Effector memory CD8-positive, alpha-beta T cell (primary cell): ENCODE measurements at regions not wholly inside any gene's neighbourhood (a gene's known extent, or its start where the extent isn't known, plus 50 kb on each side); places are given as distances from the start of the nearest gene placed in this dataset.

Experiments
- ATAC-seq: fragments of 150-1000 bp; cut with Tn5 transposase; replicated peaks from 2 replicates; pipeline ENCODE4 v1.10.0; 2021; ENCODE audit warnings: mild to moderate bottlenecking, moderate library complexity
- DNase-seq, 3 experiments: peaks; one replicate each; pipeline ENCODE4 v3.0.0; 2021
- H3K27ac Mint-ChIP-seq, 2 donors: one replicate each; pipeline ENCODE4 v1.8.0; 2022; ENCODE audit warnings: mild to moderate bottlenecking in 2 of 2, mixed read lengths in 2 of 2, moderate library complexity in 2 of 2
- H3K27me3 Mint-ChIP-seq, 2 donors: one replicate each; pipeline ENCODE4 v1.8.0; 2022; ENCODE audit warnings: mixed read lengths in 2 of 2
- H3K36me3 Mint-ChIP-seq: one replicate; pipeline ENCODE4 v1.8.0; 2022; ENCODE audit warnings: mild to moderate bottlenecking, moderate library complexity, mixed read lengths; ENCODE audit not compliant: insufficient read depth
- H3K4me1 Mint-ChIP-seq, 2 donors: one replicate each; pipeline ENCODE4 v1.8.0; 2022; ENCODE audit warnings: low read depth in 2 of 2, mixed read lengths in 2 of 2
- H3K4me3 Mint-ChIP-seq, 2 donors: one replicate each; pipeline ENCODE4 v1.8.0; 2022; ENCODE audit warnings: mild to moderate bottlenecking in 2 of 2, mixed read lengths in 2 of 2, moderate library complexity in 2 of 2
- H3K9me3 Mint-ChIP-seq, 2 donors: one replicate each; pipeline ENCODE4 v1.8.0; 2022; ENCODE audit warnings: mixed read lengths in 2 of 2

DNA sequence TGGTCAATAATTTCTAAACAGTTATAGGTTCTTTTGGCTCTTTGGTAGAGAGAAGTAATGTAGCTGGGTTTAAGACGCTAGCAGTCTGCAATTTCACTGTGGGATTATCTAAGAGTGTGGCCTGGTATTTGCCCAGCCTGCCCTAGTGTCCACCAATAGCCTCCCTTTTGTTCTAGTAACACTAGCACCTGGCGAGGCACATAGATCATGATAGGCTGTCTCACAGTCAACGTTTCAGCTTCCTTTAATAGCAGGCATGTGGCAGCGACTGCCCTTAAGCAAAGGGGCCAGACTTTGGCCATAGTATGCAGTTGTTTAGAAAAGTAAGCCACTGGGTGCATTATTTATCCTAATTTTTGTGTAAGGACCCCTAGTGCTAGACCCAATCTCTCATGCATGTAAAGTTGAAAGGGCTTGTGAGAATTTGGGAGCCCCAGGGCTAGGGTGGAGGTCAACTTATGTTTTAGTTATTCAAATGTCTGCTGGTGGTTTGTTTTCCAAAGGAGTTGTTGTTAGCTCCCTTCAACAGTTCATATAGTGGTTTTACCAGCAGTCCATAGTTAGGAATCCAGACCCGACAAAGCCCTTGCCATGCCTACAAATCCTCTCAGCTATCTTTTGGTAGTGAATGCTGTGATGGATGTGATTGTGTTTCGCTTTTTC lies 274.3 kb downstream of the HTR1A start:
- no peak for ATAC-seq
- H3K9me3 Mint-ChIP-seq, result no peaks in the 10 kb centered on the region
- no peak overlapping the region for H3K4me3 Mint-ChIP-seq
- H3K4me1 Mint-ChIP-seq, result no peaks in the 10 kb centered on the region
- no peaks in the 10 kb centered on the region for H3K27me3 Mint-ChIP-seq
- H3K27ac Mint-ChIP-seq, result no peak overlapping the region
- no peak for DNase-seq
- no peaks in the 10 kb centered on the region for H3K36me3 Mint-ChIP-seq

DNA sequence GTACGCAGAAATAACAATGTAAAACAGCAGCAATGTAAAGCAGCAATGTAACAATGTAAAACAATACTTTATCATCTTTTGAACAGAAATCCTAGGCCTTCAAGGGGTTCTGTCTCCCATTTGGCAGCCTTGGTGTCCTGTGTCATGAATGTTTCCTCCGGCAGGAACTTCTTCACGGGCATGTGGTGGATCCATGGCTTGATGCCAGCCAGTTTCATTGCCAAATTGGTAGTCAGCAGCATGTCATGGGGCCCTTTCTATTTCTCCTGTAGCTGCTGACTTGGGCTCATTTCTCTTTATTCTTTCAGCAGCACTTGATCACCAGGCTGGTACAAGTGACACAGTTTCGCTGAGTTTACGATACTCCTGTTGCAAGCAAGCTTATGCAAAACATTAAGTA lies 275.3 kb downstream of the HTR1A start:
- H3K36me3 Mint-ChIP-seq, result no peaks in the 10 kb centered on the region
- no peak for ATAC-seq
- H3K4me3 Mint-ChIP-seq, result no peak overlapping the region
- no peaks in the 10 kb centered on the region for H3K9me3 Mint-ChIP-seq
- no peaks in the 10 kb centered on the region for H3K4me1 Mint-ChIP-seq
- H3K27ac Mint-ChIP-seq, result no peak overlapping the region
- no peak for DNase-seq
- no peaks in the 10 kb centered on the region for H3K27me3 Mint-ChIP-seq

DNA sequence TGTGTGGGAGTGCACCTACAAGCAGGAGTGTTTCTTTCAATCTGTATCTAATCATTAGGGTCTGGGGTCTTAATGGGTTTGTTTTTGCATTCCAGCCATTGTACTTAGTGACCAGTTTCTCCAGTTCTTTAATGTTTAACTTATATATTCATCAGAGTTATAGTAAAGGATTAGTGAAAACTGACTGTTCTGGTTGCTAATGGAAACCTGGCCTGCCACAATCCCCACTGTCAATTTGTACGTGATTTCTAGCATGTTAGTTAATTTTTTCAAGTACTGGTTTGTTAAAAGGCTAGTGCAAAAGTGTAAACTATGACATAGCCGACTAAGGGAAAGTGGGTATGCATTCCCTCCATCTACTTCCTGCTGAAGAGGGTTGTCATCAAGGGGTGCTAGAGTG lies 276.1 kb downstream of the HTR1A start:
- Mint-ChIP-seq H3K27me3 (no peaks in the 10 kb centered on the region), H3K4me1 (no peaks in the 10 kb centered on the region), H3K4me3 (no peak overlapping the region), H3K27ac (no peak overlapping the region), H3K36me3 (no peaks in the 10 kb centered on the region), H3K9me3 (no peaks in the 10 kb centered on the region)
- DNase-seq (no peak), ATAC-seq (no peak)

DNA sequence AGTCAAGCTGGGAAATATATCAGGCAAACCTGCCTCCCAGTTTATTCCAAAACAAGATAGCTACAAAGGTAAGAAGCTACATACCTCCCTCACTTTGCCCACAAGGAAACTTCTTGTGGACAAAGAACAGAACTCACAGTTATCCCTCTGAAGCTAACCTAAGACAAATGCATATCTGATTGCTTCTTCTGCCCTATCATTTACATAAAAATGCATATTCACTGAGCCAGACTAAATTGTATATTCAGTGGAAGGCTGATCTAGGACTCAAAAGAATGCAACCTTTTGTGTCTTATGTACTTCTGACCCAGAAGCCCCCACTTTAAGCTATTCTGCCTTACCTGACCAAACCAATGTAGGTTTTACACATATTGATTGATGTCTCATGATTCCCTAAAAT lies 276.8 kb downstream of the HTR1A start:
- Mint-ChIP-seq H3K4me1 (no peaks in the 10 kb centered on the region), H3K9me3 (no peaks in the 10 kb centered on the region), H3K36me3 (no peaks in the 10 kb centered on the region), H3K27ac (no peak overlapping the region), H3K27me3 (no peaks in the 10 kb centered on the region), H3K4me3 (no peak overlapping the region)
- ATAC-seq (no peak), DNase-seq (no peak)

DNA sequence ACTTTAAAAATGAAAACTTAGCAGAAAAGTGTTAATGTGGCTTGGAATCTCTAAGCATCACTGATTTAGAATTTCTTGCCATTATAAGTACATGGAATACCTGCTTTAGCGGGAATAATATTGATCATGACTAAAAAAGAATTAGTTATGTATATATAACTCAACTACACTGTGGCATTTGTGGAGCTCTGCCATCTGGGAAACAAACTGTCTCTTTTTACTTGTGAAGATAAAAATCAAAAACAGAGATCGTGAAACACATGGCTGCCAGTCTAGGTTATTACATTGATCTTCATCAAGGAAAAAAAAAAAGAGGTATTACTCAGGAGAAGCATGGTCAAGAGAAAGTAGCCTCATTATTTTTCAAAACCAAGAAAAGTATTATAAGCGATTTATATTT lies 287.4 kb downstream of the HTR1A start:
- Mint-ChIP-seq H3K4me3 (no peak overlapping the region), H3K27me3 (no peaks in the 10 kb centered on the region), H3K9me3 (peaks cover 8 to 28% of the 10 kb centered on the region in 2 donors), H3K36me3 (no peaks in the 10 kb centered on the region), H3K4me1 (no peaks in the 10 kb centered on the region), H3K27ac (no peak overlapping the region)
- no peak for ATAC-seq
- no peak for DNase-seq

DNA sequence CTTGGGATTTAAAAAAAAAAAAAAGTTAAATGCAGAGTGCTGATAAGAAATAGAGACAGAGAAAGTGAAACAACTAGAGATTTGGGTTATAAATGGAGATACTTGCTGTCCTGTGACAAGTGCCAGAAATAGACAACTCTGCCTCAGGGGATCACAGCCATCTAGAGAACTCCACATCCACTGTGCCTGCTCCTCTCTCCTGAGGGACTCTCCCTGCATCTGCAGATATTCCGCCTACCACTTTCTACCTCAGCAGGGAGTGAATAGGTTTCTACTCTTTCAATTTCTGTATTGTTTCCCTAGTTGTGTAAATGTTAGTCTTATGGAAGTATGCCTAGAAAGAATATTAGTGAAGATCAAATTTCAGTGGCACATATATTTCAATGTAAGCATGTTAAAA lies 307.2 kb downstream of the HTR1A start:
- ATAC-seq (no peak), DNase-seq (no peak)
- peaks cover 7 to 9% of the 10 kb centered on the region in 2 donors for H3K9me3 Mint-ChIP-seq
- no peaks in the 10 kb centered on the region for H3K4me1 Mint-ChIP-seq
- H3K27me3 Mint-ChIP-seq, result no peaks in the 10 kb centered on the region
- no peak overlapping the region for H3K27ac Mint-ChIP-seq
- no peaks in the 10 kb centered on the region for H3K36me3 Mint-ChIP-seq
- H3K4me3 Mint-ChIP-seq, result no peak overlapping the region

DNA sequence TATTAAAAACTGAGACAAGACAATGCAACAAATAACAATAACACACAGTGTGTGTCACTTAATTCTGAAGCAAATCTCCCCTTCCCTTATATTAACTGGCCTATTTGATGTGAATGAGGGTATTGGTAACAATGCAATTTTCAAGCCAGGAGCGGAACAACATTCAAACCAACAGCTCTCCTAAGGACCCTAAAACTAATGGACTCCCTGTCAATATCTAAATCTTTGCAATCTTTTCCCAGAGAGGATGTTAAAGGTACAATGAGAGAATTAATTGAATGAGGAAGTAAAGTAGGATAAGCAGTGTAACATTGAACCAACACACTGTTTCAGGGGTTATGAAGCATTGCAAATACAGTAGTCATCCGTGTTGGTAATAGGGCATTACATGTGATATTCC lies 311.7 kb downstream of the HTR1A start:
- no peak overlapping the region for H3K4me3 Mint-ChIP-seq
- no peak overlapping the region for H3K27ac Mint-ChIP-seq

DNA sequence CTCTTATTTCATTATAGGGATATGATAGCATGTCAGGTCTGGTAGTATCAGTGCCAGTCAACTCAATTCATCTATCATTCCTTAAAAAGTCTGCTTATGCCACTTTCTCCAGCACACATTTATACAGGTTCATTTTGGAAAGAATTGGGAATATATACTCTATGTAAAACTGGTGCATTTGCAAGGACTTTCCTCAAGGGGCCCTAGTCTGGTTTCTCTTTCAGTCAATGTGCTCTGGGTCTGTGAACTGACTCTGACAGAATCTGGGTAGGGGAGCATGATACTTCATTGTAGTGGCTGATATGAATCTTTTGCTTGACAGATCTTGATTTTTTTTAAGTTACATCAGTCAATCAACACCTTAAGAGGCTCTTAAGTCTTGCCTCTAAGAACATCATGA lies 313.9 kb downstream of the HTR1A start:
- H3K9me3 Mint-ChIP-seq, result peaks cover 10 to 19% of the 10 kb centered on the region in 2 donors
- ATAC-seq (no peak), DNase-seq (no peak)
- no peak overlapping the region for H3K27ac Mint-ChIP-seq
- H3K36me3 Mint-ChIP-seq, result no peaks in the 10 kb centered on the region
- H3K27me3 Mint-ChIP-seq, result no peaks in the 10 kb centered on the region
- H3K4me3 Mint-ChIP-seq, result no peak overlapping the region
- no peaks in the 10 kb centered on the region for H3K4me1 Mint-ChIP-seq

More for the DNA sequence above, 311.7 kb downstream of the HTR1A start:
- no peaks in the 10 kb centered on the region for H3K27me3 Mint-ChIP-seq
- peaks cover 8 to 13% of the 10 kb centered on the region in 2 donors for H3K9me3 Mint-ChIP-seq
- DNase-seq (no peak), ATAC-seq (no peak)
- H3K4me1 Mint-ChIP-seq, result no peaks in the 10 kb centered on the region
- H3K36me3 Mint-ChIP-seq, result no peaks in the 10 kb centered on the region

DNA sequence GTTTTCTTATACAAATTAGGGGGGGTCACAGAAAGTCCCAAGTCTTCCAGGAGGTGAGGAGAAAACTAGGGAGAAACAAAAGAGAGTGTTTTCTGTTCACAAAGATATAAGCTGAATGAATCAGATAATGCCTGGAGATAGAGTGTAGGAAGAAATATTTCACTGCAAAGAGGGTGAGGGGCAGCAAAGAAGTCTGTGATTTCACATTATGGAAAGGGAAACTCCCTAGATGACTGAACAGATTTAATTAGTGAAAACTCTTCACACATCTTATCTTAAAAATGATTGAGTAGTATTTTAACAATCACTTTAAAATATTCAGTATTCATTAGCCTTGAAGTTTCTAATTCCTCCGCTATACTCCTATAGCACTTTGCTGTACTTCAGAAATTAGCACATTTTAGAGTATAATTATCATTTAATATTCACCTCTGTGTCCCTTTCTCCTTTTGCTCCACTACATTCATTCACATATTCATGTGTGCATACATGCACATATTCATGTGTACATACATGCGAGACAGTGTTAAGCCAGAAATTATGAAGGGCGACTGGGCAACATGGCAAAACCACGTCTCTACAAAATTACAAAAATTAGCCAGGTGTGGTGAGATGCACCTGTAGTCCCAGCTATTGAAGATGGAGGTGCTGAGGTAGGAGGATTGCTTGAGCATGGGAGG lies 332.2 kb downstream of the HTR1A start:
- Mint-ChIP-seq H3K4me3 (no peak overlapping the region), H3K36me3 (peaks cover 3% of the 10 kb centered on the region), H3K27me3 (no peaks in the 10 kb centered on the region)

DNA sequence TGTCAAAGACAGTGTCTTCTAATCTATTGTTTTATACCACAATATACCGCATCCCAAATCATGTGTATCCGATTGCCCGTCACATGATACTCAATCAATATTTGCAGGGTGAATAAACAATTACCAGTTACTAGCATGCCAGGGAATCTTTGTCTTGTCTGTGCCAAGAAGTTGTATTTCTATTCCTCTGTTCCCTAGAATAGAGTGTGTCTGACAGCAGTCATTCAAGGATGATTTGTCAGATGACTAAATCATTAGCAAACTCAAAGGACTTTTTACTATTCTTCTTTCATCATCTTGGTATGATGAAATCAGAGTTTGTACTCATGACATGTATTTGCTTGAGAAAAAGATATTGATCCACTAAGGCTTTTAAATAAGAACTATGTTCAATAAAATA lies 348.8 kb downstream of the HTR1A start:
- no peak overlapping the region for H3K27ac Mint-ChIP-seq
- DNase-seq, result no peak
- no peaks in the 10 kb centered on the region for H3K36me3 Mint-ChIP-seq
- H3K4me3 Mint-ChIP-seq, result no peak overlapping the region
- peaks cover 0 to 2% of the 10 kb centered on the region in 2 donors for H3K9me3 Mint-ChIP-seq
- no peaks in the 10 kb centered on the region for H3K27me3 Mint-ChIP-seq
- no peak for ATAC-seq
- no peaks in the 10 kb centered on the region for H3K4me1 Mint-ChIP-seq

More for the DNA sequence above, 332.2 kb downstream of the HTR1A start:
- ATAC-seq (no peak), DNase-seq (no peak)
- H3K9me3 Mint-ChIP-seq, result peaks cover 7 to 12% of the 10 kb centered on the region in 2 donors
- no peak overlapping the region for H3K27ac Mint-ChIP-seq
- no peaks in the 10 kb centered on the region for H3K4me1 Mint-ChIP-seq

DNA sequence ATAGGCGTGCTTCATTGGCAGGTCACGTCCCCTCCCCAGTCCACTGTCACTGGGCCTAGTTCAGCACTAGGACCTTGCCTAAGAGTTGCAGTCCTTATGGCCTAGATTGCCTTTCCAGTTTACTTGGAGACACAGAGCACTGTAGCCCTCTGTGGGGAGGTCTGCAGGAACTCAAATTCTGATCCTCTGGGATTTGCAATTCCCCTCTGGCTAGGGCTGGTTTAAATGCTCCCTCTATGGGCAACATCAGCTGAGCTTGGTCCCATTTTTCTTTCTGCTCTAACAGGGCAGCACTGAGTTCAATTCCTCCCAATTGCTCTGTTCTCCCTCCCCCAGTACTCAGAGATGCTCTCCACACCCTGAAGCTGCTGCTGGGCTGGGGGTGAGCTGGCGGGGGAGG lies 358.2 kb downstream of the HTR1A start:
- Mint-ChIP-seq H3K4me3 (no peak overlapping the region), H3K9me3 (peaks cover 8 to 10% of the 10 kb centered on the region in 2 donors), H3K4me1 (no peaks in the 10 kb centered on the region), H3K27me3 (no peaks in the 10 kb centered on the region), H3K27ac (no peak overlapping the region), H3K36me3 (no peaks in the 10 kb centered on the region)
- DNase-seq (no peak), ATAC-seq (no peak)

DNA sequence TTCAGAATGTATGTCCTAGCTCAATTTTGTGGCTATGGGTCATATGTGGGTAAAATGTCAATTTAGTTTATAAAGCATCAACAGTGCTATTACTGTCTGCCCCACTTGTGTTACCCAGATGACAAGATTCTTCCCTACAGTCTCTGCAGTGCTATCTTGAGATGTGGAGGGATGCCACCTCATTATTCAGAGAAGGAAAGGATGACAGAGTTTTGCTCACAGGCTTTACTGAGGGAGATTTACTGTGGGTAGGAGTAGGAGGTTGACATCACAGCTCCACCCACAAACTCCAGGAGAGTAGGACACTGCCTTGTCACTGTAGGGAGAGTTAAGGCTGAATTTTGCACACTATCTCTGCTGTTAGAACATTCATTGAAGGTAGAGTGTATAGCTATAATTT lies 359.3 kb downstream of the HTR1A start:
- Mint-ChIP-seq H3K4me3 (no peak overlapping the region), H3K27ac (no peak overlapping the region), H3K9me3 (peaks cover 8 to 12% of the 10 kb centered on the region in 2 donors), H3K27me3 (no peaks in the 10 kb centered on the region), H3K36me3 (no peaks in the 10 kb centered on the region), H3K4me1 (no peaks in the 10 kb centered on the region)
- ATAC-seq (no peak), DNase-seq (no peak)

DNA sequence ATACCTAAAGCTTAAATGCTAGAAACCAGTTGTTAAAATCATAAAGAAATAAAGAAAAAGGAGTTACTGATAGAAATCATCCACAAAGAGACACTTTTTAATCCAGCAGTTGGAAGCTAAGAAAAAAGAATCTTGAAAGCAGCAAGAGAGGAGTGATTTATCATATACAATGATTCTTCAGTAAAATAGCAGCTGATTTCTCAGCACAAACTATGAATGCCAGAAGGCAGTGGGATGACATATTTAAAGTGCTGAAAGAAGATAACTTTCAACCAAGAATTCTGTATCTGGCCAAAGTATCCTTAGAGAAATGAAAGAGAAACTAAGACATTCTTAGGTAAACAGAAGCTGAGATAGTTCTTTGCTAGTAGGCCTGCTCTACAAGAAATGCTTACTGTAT lies 366.0 kb downstream of the HTR1A start:
- H3K36me3 Mint-ChIP-seq, result no peaks in the 10 kb centered on the region
- no peaks in the 10 kb centered on the region for H3K27me3 Mint-ChIP-seq
- DNase-seq (no peak), ATAC-seq (no peak)
- H3K4me3 Mint-ChIP-seq, result no peak overlapping the region
- H3K9me3 Mint-ChIP-seq, result peaks cover 0 to 5% of the 10 kb centered on the region in 2 donors
- H3K27ac Mint-ChIP-seq, result no peak overlapping the region
- no peaks in the 10 kb centered on the region for H3K4me1 Mint-ChIP-seq

DNA sequence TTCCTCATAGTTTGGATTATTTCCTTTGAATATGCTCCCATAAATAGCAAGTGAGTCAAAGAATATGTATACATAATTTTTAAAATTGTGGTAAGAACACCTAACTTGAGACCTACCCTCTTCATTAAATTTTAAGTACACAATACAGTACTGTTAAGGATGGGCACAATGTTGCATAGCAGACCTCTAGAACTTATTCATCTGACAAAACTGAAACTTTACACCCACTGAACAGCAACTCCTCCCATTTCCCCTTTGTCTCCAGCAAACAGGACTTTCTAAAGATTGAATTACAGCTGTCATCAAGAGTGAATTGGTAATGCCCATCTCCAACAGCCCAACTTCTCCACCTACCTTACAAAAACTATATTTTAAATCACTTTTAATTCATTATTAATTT lies 388.9 kb downstream of the HTR1A start:
- ATAC-seq (no peak), DNase-seq (no peak)
- no peaks in the 10 kb centered on the region for H3K36me3 Mint-ChIP-seq
- H3K4me3 Mint-ChIP-seq, result no peak overlapping the region
- no peaks in the 10 kb centered on the region for H3K27me3 Mint-ChIP-seq
- H3K4me1 Mint-ChIP-seq, result no peaks in the 10 kb centered on the region
- H3K27ac Mint-ChIP-seq, result no peak overlapping the region
- peaks cover 1 to 8% of the 10 kb centered on the region in 2 donors for H3K9me3 Mint-ChIP-seq
